ENCODE measurements at regions not wholly inside any gene's neighbourhood (a gene's known extent, or its start where the extent isn't known, plus 50 kb on each side); places are given as distances from the start of the nearest gene placed in this dataset.
"Not testable (repeated sequence)": the region's sequence is repeated elsewhere in the genome, so short reads cannot be mapped to it uniquely, and the experiment has no call there.

DNA sequence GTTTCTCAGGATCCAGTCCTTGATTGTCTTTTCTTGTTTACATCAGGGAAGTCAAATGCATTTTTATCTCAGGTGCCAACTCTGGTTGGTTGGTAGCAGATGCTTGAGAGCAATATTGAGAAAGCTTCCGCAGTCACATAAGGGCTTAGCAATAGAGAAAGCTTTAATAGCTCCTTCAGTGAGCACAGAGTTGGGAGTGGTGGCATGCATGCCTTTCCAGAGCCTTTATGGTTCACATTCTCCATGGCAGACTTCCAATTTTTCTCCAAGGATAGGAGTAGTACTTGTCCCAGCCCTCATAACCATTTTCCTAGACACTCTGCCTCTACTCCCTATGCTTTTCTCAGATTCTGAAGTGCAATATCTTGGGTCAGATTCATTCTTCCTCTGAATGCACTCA, 280.4 kb downstream of the AEBP2 start:
- DNase-seq, result no peak

DNA sequence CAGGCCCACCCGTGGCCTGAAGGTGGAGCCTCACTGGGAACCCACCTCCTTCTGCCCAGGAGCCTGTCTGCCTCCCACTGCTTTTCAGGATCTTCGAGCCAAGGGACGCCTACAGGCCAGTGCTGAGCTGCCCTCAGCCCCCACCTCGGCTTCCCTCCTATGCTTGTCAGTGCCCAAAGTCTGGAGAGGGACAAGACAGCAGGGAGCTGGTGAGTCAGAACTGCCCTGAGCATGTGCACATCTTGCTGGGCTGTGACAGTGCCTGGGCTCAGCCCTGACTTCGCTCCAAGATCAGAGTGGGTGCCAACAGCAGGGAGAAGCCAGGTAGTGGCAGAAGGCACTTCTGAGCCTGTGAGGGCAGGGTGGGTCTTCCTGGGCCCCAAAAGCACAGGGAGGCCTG, 286.8 kb downstream of the AEBP2 start:
- no peak for DNase-seq

DNA sequence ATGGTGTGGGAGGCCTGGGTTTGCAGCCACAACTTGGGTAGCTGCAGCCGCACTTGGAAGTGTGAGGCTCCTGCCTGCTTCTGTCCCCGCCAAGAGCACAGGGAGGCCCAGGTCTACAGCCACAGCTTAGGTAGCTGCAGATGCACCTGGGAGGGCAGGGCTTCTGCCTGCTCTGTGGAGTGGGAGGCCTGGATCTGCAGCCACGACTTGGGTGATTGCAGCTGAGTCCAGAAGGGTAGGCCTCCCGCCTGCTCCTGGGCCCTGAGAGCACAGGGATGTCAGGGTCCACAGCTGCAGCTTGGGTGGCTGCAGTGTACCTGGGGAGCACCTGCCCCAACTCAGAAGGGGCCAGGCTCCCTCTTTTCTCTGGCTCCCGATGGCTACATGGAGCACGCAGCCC, 287.3 kb downstream of the AEBP2 start:
- no peak for DNase-seq

DNA sequence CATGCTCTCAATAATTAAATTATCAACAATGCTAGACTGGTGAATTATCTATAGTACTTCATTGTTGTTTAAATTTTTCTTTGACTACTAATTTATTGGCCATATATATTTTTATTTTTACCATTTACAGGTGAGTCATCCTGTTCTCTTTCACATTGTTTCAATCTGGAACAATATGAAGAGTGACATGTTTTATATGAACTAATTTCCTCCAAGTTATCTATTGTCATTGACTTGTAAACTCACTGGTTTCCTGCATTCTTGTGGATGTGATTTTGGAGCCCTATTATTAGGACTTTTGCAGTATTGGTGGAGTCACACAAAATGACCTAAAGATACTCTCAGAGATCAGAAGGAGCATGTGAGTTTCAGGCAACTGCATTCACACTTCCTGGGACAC, 297.7 kb downstream of the AEBP2 start:
- no peak for DNase-seq

DNA sequence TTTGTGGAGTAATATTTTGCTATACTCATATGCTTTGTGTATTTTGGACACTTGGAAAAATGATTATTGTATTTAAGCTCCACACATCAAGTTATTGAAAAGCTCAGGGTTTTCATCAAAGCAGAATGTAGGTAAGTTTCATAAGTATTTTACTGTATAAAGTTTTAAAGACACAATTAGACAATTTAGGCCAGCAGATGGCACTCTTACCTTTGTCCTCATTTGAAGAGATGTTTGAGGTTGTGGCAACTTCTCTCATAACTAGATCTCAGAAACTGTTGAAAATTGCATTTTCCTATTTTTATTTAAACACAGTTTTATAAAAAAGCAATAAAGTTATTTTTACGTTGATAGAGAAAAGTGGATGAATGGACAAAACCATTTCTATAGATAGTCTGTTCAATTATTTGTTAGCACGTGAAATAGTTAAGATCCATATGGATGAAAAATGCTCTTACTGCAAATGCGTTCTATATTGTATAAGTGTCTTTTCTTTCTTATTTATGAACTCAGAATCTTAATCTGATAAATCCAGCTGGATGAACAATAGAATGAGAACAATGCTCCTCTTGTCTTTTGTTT, 300.0 kb downstream of the AEBP2 start:
- DNase-seq, result peak; percentile 23

DNA sequence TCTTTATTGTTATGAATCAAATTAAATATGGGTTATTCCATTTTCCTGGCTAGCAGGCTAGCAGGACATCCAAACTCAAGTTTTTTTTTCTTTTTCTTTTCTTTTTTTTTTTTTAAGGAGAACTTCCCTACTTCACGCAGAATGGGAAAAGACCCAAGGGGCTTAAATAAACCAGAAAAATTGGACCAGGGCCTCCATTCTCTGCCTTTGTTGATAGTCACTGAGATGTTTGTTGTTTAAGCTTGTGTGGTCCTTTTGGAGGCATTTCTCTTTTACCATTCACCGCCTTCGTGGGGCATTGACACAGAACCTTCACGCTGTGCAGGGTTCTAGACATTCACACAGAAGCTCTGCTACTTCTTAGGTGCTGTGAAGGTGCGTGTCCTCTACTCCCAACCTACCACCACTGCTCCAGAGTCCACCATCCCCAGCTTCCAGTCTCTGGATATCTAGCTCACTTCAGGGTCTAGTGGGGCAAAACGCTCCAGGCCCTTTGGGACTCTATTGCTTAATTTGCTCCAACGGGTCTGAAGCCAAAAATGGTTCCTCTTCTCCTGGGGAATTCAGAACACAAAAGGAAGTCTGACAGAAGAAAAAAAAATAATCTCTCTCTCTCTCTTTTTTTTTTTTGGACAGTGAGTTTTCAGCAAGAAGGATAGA, 301.3 kb downstream of the AEBP2 start:
- no peak for DNase-seq

DNA sequence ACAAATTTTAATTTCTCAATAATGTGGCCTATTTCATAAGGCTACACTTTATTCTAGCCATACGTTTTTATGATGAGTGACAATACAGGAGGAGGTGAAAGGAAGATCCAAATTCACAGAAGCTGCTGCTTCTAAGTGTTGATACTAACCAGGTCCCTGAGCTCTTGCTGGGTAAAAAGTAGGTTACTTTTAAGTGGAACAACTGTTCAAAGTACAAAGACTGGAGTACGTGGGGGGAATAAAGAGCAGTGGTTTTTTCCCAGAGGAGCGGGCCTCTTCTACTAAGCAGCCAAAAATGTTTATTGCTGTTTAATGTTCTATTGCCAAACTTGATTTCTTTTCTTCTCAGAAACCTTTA, 301.8 kb downstream of the AEBP2 start:
- DNase-seq, result no peak

DNA sequence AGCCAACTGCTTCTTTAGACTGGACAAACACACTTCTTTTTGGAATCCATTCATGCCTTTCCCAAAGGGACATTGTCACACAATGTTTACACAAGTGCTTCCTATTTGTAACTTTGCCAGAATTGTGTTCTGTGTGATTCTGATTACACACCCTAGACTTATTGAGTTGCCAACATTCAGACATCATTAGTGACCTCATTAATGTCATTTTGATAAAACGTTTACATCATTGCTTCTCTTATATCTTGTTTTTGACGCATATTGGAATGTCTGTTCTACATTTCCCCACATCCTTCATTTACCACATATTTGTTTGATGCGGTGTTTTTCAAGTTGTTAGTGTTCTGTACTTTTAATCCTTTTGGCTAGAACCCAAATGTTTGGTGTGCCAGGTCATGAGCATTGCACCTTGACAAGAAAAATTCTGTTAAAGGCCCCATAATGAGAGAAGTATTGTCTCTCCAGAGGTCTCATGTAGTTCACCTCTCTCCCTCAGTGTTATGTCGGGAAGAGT, 305.5 kb downstream of the AEBP2 start:
- no peak for DNase-seq

DNA sequence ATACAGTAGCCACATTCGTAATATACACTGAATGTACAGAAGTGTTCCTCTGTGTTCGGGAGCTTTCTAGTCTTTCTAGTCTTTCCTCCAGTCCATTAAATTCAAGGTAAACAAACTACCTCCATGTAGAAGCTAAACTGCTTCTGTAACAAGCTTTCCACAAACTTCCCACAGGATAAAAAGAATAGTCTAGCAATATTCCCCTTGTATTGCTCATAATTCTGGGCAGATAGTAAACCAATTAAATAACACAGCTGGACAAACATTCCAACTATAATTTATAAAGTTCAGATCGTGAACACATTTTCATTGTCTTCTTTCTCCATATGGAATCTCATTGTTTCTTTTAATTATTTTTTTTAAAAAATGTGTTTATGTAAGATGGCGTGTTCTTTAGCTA, 307.2 kb downstream of the AEBP2 start:
- DNase-seq, result no peak

DNA sequence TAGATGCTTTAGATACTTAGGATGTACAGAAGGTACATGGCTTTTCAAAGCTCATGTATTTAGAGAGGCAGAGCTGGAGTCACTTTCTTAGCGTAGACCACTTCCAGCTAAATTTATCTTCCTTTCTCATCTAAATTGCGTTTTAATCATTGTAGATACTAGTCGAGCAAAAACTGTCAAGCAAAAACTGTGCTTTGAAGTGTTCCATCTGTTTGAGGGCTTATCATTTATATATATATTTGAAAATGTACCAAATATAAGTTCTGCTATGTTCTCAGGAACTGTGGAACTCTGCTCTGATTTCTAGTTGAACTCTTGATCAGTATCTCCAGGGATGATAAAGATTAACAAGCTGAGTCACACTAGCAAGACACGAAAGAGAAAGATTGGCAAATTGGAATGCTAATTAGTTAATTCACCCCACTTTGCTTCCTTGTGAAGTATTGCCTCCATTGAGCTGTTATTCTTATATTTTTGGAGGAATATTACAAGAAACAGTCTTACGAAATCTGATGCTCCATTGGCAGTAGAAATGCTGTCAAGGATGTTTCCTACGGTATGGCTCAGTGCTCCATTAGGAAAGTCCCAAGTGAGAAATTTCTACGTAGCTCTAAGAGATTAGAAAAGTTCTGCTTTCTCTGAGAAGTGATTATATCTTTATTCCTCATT, 310.7 kb downstream of the AEBP2 start:
- DNase-seq, result no peak

DNA sequence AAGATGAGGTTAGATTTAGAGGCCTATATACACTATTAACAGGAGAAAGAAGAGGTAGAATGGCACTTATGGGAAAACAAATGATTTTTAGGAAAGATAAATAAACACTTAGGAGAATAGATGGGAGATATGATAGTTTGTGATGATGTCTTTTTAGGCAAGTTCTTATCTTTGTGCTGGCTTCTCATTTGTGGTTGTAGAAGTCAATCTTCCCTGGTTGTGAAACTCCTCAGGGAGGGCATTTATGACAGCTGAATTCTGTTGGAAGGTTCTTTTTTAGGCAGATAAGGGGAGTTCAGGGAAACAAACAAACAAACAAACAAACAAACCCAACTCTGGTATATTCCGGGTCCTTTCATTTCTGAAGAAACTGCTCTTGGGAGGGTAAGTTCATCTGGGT, 311.8 kb downstream of the AEBP2 start:
- no peak for DNase-seq

DNA sequence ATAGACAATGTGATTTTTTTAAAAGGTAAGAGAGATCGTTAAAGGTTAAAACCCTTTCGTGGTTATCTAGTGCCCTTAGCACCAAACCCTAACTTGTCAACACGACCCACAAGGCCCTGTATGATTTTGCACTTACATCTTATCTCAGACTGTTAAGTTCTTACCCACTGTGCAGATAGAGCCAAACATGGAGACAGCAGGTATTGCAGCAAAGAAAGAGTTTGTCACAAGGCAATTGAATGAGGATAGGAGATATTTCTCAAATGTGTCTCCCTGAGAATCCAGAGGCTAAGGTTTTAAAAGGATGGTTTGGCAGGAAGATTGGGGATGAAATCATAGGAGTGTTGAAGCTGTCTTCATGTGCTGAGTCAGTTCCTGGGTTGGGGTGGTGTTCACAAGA, 313.4 kb downstream of the AEBP2 start:
- DNase-seq, result no peak

DNA sequence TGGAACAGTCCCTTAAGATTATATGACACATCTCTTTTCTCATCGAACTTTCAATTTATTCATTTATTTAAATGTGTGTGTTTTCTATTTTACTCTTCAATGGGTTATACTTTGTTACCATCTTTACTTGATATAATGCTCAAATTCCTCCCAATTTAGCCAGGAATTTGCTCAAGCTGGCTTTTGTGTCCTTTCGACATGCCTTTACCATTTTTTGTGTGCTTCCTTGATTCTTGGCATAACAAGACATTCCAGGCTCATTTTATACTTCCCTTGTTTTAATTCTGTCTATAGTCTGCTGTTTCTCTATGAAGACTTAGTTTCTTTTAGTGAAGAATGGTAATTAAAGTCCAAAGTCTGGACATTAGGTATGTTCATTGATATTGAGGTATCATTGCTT, 315.8 kb downstream of the AEBP2 start:
- DNase-seq, result no peak

DNA sequence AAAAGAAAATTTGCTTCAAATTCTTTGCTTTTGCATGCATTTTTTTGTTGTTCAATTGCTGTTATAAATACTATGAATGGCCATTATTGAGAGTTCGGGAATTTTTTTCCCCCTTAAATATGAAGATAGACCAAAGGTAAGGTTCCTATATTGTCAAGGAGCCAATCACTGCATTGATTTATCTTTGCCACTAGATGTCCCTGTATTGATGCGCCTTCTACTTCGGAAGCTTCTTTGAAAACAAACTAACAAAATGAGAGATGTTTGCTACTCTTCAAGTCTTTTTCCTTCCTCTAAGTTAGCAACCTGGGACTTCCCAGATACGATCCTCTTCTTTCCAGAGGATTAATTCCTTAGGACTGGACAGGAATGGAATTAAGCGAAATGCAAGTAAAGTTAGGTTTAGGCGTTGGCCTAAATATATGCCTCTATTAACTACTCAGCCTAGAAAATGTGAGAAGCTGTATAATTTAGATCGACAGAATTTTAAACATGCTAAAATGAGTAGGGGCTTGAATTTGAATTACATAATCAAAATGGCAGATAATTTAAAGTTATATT, 318.1 kb downstream of the AEBP2 start:
- no peak for DNase-seq

DNA sequence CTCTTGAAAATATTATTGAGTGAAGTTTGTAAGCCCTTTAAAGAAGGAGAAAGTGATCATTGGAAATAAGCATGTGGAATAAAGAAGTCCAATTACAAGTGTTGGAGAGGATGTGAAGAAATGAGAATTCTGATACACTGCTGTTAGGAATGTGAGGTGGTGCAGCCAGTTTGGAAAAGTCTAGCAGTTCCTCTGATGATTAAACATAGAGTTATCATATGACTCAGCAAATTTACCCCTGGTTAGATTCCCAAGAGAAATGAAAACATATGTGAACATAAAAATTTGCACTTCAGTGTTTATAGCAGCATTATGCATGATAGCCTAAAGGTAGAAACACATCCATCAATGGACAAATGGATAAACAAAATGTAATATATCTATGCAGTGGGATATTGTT, 319.9 kb downstream of the AEBP2 start:
- no peak for DNase-seq

DNA sequence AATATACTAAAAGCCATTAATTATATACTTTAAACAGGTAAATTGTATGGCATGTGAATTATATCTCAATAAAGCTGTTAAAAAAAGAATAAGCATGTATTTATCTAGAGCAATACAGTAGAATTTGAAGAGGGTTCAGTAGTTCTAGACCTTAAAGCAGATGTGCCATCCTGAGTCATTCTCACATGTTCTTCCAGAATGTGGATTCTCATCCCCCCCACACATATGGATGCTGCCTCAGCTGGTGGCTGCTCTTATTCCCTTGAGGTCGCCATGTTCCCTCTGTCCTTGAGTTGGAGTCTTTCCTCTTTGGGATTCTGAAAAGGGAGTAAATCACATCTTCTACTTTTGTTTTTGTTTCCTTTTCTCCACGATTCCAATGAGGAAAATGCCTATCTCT, 321.3 kb downstream of the AEBP2 start:
- no peak for DNase-seq

DNA sequence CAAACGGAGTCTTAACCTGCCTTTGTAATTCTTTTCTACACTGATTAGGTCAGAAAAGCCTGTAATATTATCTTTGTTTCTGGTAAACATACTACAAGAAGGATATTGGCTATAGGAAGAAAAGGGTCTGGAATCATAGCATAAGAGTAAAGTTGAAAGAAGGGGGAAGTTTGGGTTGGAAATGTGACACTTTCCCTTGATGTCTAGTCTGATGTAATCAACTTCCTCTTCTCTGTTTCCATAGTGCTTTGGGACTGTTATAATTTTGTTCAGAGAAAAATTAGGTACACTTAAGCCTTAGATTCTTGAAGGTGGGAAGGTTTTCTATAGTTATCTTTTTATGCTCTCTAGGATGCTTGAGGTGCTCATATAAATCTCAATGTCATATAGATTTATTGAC, 322.2 kb downstream of the AEBP2 start:
- DNase-seq, result no peak

DNA sequence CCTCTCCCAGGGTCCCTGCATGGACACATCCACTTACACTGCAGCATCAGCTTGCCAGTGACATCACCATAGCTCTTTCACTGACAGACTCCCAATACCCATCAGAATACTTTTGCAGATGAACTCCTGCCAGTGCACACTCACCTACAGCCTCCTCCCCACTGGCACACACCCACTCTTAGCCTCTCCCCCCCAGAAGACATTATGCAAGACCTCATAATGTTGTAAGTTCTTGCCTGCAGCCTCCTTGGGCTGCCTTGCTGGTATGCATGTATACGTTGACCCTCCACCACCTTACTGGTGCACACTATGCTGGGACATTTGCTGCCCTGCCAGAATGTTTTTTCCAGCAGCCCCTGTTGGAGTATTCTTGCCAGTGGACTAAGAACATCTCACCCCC, 324.2 kb downstream of the AEBP2 start:
- no peak for DNase-seq

DNA sequence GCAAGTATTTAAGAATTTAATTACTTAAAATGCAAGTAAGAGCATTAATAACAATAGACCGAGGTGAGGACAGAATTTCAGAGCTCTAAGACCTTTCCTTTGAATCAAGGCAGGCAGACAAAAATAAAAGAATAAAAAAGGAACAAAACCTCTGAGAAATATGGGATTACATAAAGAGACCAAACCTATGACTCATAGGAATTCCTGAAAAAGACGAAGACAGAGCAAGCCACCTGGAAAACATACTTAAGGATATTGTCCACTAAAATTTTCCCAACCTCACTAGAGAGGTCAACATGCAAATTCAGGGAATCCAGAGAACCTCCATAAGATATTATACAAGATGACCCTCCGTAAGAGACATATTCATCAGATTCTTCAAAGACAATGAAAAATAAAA, 325.1 kb downstream of the AEBP2 start:
- DNase-seq, result no peak

DNA sequence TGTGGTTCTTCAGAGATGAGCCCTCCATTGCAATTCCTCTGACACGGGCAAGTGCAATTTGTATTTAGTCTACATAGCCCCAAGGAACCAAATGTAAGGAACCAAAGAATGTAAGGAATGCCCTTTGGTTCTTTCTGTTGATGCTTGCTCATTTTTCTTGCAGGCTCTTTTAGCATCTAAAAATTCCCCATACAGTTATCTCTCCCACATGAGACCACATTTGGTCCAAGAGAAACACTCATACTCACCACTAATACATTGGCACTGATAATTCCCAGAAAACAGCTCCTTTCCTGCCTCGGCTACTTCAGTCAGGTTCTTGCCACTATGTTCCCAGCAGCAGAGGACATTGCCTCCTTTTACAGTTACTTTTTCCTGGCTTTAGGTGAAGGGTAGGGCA, 332.6 kb downstream of the AEBP2 start:
- no peak for DNase-seq

DNA sequence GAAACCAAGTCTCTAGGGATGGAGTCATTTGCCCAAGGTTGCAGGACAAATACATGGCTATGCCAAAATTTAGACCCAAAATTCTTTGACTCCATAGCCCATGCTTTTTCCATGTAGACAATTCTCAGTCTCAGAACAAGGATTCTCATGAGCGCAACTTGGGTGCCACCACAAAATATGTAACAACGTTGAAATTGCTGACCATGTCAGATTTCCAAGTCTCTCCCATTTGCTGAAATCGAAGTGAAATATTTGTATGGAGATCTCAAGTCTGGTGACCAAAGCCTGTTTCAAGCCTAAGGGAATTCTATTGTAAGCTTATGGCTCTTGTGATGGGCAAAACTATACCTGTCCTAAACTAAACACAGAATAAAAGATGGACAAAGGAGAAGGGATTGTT, 333.5 kb downstream of the AEBP2 start:
- no peak for DNase-seq

DNA sequence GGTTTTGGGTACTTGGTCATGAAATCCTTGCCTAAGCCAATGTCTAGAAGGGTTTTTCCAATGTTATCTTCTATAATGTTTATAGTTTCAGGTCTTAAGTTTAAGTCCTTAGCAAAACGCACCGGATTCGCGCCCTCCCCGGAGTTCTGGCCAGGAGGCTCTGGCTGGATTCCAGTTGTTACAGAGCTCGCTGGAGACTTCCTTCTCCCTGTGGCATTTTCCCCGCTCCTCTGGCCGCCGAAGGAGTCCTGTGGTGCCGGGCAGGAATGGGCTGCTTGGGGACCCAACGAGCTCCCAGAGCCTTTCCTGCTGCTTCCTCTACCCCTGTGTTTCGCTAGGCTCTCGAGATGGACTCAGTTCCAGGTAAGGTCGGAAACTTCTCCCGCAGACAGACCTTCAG, 335.9 kb downstream of the AEBP2 start:
- no peak for DNase-seq

DNA sequence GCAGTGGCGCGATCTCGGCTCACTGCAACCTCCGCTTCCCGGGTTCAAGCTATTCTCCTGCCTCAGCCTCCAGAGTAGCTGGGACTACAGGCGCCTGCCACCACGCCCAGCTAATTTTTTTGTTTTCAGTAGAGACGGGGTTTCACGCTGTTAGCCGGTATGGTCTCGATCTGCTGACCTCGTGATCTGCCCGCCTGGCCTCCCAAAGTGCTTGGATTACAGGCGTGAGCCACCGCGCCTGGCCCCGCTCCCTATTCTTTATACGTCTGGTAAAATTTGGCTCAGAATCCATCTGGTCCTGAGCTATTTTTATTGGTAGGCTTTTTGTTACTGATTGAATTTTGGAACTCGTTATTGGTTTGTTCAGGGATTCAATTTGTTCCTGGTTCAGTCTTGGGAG, 336.7 kb downstream of the AEBP2 start:
- DNase-seq, result not testable (repeated sequence)

DNA sequence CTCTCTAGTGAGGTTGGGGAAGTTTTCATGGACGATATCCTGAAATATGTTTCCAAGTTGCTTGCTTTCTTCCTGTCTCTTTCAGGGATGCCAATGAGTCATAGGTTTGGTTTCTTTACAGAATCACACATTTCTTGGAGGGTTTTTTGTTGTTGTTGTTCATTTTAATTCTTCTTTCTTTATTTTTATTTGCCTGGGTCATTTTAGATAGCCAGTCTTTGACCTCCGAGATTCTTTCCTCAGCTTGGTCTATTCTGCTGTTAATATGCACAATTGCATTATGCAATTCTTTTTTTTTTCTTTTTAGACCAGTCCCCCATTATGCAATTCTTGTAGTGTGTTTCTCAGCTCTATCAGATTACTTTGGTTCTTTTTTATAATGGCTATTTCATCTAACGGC, 338.9 kb downstream of the AEBP2 start:
- DNase-seq, result no peak

Data from NCI-H526 treated with DMSO at 0.1 percent for 48 hours (cell line).